ENCODE measurements at regions not wholly inside any gene's neighbourhood (a gene's known extent, or its start where the extent isn't known, plus 50 kb on each side); places are given as distances from the start of the nearest gene placed in this dataset.

DNA sequence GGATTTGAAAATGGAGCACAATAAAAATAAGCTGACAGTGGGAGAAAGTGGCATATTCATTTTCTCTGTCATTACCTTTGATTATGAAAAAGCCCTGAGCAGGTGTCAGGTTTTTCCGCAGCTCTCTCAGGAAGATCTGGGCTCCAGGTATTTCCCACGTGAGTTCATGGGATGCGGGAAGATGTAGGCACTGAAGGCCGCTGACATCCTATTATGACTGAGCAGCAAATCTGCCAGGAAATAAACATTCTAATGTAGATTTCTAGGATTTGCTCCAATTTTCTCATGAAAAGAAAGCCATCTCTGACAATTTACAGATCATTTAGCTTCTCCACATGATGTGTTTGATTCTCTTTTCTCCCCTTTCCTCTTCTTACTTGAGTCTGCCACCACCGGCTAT lies 160.7 kb downstream of the KIT start:
- no peaks in the 10 kb centered on the region for H3K23me2 ChIP-seq (ENCODE audit: insufficient read length, low read depth, low read length, poor library complexity, severe bottlenecking)
- no peak overlapping the region for H2BK20ac ChIP-seq (ENCODE audit: low read depth, low read length, poor library complexity, severe bottlenecking)
- H3K23ac ChIP-seq (ENCODE audit: insufficient read length, low read depth, low read length): no peak overlapping the region
- Mint-ChIP-seq H3K4me1 (peaks cover 15 to 27% of the 10 kb centered on the region in 2 experiments), H3K27me3 (ENCODE audit: low read depth) (no peaks in the 10 kb centered on the region), H3K9me3 (no peaks in the 10 kb centered on the region; a peak in 1 of 5 replicates), H3K36me3 (ENCODE audit: insufficient read depth in 1 of 3, low read depth in 3 of 3) (no peaks in the 10 kb centered on the region; a peak in 1 of 7 replicates), H3K4me3 (no peak overlapping the region), H3K27ac (no peak overlapping the region)
- no peak overlapping the region for H4K91ac ChIP-seq (ENCODE audit: insufficient read length, low read depth, low read length)
- no peak overlapping the region for H2AFZ ChIP-seq (ENCODE audit: low read length)
- no peak for DNase-seq
- no peak overlapping the region for H2BK5ac ChIP-seq (ENCODE audit: insufficient read length, low read length)
- H3K9me3 ChIP-seq (ENCODE audit: control insufficient read depth, low read depth, low read length): no peaks in the 10 kb centered on the region
- no peak overlapping the region for H3K56ac ChIP-seq (ENCODE audit: insufficient read length, low read depth, low read length)
- no peak overlapping the region for H3K4me2 ChIP-seq (ENCODE audit: insufficient read depth, insufficient read length, low read length)
- no peak overlapping the region for H3T11ph ChIP-seq (ENCODE audit: low read length)
- no peak overlapping the region for H3K9ac ChIP-seq (ENCODE audit: extremely low read depth, insufficient read length, low read length)
- no peaks in the 10 kb centered on the region; the same call in 1 of the 2 replicates for H3K4me1 ChIP-seq (ENCODE audit: insufficient read depth, low read length)
- H4K5ac ChIP-seq (ENCODE audit: insufficient read length, low read depth, low read length): no peak overlapping the region
- H3K27me3 ChIP-seq (ENCODE audit: insufficient read depth, low read length): no peaks in the 10 kb centered on the region
- WGBS (ENCODE audit: extremely low coverage, insufficient read length, low lambda C conversion rate): no CpG with 5 or more reads among the region's 5 CpGs
- no peak overlapping the region for H2BK12ac ChIP-seq (ENCODE audit: insufficient read length, low read depth, low read length)
- H3K79me2 ChIP-seq (ENCODE audit: insufficient read depth, low read length): no peaks in the 10 kb centered on the region
- TF ChIP-seq, protein P1, sequence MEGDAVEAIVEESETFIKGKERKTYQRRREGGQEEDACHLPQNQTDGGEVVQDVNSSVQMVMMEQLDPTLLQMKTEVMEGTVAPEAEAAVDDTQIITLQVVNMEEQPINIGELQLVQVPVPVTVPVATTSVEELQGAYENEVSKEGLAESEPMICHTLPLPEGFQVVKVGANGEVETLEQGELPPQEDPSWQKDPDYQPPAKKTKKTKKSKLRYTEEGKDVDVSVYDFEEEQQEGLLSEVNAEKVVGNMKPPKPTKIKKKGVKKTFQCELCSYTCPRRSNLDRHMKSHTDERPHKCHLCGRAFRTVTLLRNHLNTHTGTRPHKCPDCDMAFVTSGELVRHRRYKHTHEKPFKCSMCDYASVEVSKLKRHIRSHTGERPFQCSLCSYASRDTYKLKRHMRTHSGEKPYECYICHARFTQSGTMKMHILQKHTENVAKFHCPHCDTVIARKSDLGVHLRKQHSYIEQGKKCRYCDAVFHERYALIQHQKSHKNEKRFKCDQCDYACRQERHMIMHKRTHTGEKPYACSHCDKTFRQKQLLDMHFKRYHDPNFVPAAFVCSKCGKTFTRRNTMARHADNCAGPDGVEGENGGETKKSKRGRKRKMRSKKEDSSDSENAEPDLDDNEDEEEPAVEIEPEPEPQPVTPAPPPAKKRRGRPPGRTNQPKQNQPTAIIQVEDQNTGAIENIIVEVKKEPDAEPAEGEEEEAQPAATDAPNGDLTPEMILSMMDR (conservative IDR thresholded peaks at IDR 0.05): no peak
- H3K79me1 ChIP-seq (ENCODE audit: insufficient read depth, low read depth, low read length, poor library complexity, severe bottlenecking): no peaks in the 10 kb centered on the region
- H2BK120ac ChIP-seq (ENCODE audit: low read depth, low read length, poor library complexity, severe bottlenecking): no peak overlapping the region
- H3K18ac ChIP-seq (ENCODE audit: insufficient read length, low read depth, low read length): no peak overlapping the region
- no peak overlapping the region for H2AK5ac ChIP-seq (ENCODE audit: insufficient read length, low read length)
- no peaks in the 10 kb centered on the region for H4K20me1 ChIP-seq (ENCODE audit: control insufficient read depth, insufficient read depth, insufficient read length)
- H4K8ac ChIP-seq (replicated peaks; ENCODE audit: insufficient read length, low read depth, low read length): no peak overlapping the region
- H3K4ac ChIP-seq (ENCODE audit: low read depth, low read length): no peak overlapping the region
- no peak overlapping the region for H2BK15ac ChIP-seq (ENCODE audit: low read depth, low read length)
- H3K27ac ChIP-seq (ENCODE audit: insufficient read length, low read depth, low read length): no peak overlapping the region
- no peak overlapping the region for H3K14ac ChIP-seq (ENCODE audit: insufficient read depth, low read length)
